ENCODE measurements at regions not wholly inside any gene's neighbourhood (a gene's known extent, or its start where the extent isn't known, plus 50 kb on each side); places are given as distances from the start of the nearest gene placed in this dataset.
"Not testable (repeated sequence)": the region's sequence is repeated elsewhere in the genome, so short reads cannot be mapped to it uniquely, and the experiment has no call there.

- DNase-seq (ENCODE audit: low spot score): no peak
These were observed 197.7 kb downstream of the BCAS1 start for GRCh38 chr20:53872561-53873229.

- no peak for DNase-seq (ENCODE audit: low spot score)
These were observed 198.3 kb downstream of the BCAS1 start for GRCh38 chr20:53872081-53872541.

DNA sequence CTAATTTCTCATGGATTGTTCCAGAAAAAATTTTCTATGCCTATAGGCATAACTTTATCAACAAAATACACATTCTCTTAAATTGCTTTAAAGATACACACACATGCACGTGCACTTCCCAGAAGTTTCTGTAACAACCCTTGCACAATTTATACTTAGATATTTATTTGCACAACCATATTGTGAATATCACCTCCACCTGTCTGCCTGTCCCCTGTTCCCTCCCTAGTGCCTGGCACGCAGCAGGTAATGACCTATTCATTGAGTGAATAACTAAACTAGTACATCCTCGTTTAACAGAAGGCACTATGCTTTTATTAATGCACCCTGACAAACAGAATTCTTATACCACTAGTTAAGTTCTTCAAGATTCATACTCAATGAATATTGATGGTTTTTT lies 198.9 kb downstream of the BCAS1 start:
- DNase-seq (ENCODE audit: low spot score): no peak

DNA sequence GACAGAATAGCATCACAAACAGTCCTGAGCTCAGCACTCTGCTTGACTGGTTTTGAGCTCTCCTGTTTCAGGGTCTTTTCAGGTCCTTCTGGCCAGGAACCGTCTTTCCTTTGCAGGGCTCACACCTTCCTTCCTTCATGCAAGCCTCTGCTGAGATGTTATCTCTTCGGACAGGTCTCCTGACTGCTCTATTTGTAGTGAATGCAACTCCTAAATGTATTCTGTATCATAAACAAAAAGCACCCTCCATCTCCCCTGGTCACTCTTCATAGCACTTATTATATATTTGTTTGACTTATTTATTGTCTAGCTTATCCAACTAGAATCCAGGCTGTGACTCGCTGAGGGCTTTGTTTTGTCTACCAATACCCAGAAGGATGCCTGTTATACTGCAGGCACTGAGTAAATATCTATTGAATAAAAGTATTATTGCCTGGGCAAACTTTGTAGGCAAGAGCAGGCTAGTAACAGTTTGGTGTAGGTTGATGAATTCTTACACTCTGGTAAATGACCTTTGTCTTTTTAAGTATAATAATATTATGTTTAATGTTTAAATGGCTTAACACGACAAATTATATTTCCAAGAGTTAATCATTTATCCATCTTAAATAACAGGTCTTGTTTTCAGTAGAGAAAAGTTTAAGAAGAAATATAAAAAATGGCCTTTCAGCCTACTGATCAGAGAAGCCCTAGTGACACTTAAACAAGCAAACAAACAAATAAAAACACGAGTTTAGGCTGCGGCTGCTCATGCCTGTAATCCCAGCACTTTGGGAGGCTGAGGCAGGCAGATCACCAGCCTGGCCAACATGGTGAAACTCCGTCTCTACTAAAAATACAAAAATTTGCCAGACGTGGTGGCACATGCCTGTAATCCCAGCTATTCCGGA lies 199.7 kb downstream of the BCAS1 start:
- DNase-seq (ENCODE audit: low spot score): no peak

GRCh38 chr20:53869466-53870258 lies 200.7 kb downstream of the BCAS1 start:
- DNase-seq (ENCODE audit: low spot score): peak; percentile 71

DNA sequence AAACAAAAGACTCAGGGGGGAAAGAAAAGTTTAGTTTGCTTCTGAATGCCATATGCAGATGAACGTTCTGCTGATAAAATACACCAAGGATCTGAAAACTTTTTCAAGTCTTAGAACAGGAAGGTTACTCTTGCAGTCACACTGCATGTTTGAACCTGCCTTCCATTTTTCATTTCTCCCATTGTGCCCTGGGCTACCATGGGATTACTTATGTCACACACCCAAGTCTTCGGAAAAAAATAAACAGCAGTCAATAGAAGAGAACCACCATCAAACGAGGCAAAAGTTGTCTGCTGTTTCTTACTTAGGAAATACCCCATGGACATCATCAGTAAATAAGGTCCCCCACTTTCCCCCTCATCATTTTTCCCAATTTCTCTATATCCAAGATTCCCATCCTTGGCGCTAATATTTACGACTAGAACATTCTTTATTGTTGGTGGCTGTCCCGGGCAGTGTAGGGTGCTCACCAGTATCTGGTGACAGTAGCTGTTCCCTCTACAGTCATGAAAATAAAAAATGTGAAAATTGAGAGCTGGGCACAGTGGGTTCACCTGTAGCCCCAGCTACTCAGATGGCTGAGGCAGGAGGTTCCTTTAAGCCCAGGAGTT lies 202.5 kb downstream of the BCAS1 start:
- DNase-seq (ENCODE audit: low spot score): no peak

DNA sequence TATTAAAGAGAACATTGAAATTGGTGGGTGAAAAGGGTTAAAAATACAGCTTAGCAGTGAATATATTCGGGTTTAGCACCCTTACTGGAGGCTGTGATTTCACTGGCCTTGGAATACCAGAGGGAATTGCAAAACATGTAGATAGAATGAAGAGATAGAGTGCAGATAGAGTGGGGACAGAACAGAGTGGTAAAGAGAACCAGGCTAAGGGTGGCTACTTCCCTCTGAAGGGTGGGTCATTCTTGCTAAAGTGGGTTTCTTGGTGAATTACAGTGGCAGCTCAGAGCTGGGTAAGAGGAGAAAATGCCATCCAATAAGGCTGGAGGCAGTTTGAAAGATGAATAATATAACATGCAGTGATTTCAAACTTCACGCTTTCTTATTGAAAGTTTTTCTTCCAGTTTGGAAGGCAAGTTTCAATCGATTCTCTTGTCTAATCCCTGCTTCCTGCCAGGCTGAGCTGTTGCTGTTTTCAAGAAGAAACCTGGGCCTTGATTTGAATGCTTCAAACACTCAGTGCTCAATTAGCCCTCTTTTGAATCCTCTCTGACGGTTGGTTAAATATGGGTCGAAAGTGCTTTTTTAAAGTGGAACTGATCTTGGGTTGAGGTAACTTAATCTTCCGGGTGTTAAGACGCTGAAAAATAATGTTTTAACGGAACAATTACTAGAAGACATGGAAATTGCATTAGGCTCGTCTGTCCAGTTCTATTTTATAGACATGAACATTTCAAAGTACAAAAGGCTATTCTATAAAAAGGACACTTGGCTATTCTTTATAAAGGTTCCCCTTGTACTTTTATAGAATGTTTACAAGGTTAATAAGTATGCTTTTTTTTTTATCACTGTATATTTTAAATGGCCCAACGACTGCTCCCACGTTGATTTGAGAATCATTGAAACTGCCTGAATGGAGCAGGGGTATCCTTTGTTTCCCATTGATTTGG lies 203.3 kb downstream of the BCAS1 start:
- DNase-seq (ENCODE audit: low spot score): no peak

DNA sequence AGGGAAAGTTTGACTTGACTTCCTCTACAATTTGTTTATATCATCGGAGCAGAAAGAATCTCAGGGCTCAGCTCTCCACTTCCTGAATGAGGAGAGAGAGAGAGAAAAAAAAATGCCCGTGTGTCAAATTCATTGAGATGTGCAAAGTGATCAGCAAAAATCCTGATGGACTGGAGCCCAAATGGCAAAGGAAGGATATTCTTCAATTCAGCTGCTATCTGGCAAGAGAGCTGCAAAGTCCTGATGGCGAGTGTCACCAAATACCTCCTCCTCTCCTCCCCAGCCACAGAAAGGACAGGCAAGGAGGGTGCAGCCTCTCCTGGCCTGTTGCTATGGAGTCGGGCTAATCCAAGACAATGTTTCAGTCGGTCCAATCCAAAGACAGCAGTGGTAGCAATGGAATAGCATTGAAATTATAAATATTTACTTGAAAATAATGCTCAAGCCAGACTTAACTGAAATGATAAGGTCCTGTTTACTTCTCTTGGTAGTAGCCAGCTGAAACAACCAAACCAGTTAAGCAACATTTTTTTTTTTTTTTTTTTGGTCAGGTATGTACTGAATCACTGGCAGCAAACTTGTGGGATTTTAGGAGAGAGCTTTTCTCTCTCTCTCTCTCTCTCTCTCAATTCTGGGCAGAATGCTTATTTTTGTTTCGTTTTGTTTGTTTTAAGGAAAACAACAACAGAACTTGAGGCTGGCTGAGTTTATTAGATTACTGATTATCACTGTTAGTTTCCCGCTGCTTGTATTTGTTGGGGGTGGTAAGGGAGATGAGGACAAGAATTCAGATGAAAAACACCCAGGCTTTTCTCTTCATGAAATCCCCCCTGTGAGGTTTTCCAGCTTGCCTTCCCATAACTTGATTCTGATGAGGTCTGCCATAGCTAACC lies 204.2 kb downstream of the BCAS1 start:
- no peak for DNase-seq (ENCODE audit: low spot score)

DNA sequence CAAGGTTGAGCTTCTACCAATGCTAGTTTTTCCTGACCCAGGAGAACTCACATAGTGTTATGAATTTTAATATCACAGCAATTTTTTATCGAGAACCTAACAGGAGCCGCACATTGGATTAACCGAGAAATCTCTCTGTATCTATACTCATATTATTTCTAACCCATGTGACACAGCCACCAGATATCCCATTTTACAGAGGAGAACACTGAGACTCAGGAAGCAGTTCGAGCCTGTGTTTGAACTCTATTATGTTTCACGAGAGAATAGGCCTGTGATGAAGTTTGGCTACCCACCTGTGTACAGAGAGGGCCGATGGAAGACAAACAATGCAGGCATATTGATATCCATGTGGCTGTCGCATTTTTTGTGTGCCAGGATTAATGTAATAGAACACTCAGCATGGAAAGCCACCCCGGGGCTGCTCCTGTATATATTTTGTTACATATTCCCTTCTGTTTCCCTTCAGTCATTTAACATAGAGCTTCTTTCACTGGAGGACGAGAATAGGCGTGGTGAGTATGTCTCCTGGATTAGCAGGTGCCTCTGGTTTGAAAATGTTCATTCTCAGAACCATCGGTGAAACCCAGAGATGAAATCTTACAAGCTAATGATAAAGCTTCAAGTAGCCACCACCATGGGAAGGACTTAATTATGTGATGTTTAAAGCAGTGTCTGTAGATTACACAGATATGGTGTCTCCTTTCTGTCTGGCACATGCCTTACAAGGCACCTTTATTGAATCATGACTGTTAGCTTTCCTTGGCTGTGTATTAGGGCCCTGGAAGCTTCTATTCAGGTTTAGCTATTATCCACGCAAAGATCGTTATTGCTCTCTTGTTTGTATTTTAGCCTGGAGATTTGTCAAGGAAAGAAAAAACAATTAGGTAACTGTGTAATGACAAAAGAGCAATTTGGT lies 205.4 kb downstream of the BCAS1 start:
- DNase-seq (ENCODE audit: low spot score): not testable (repeated sequence)

DNA sequence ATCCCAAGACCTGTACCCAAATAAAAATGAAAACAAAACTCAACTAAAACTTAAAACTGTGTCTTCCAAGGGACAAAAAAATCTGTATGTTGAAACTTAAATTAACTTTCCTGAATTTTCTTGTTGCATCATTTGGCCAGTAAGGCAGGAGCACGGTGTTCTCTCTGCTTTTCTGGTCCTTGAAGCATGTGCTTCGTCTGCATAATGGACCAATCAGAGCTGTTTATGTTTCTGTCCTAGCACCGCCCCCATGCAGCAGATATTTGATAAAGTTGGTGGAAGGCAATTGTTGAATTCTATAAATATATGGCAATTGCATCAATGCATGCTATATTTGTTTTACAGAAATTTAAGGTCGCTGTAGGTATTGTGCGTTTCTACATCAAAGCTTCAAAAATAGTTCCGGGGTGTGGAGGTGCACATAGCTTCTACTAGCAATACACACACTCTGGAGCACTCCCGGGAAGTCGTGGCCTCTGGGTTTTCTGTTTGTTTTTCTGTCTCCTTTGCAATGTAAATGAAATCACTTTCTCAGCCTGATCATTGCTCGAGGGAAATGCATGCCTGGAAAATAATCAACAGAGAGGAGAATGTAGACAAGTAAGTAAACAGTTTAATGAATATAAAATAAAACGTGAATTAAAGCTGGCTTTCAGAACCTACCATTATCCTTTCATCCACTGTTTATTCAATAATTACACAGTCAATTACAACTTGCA lies 206.3 kb downstream of the BCAS1 start:
- DNase-seq (ENCODE audit: low spot score): not testable (repeated sequence)

- DNase-seq (ENCODE audit: low spot score): not testable (repeated sequence)
These were observed 206.9 kb downstream of the BCAS1 start for GRCh38 chr20:53863535-53863922.

DNA sequence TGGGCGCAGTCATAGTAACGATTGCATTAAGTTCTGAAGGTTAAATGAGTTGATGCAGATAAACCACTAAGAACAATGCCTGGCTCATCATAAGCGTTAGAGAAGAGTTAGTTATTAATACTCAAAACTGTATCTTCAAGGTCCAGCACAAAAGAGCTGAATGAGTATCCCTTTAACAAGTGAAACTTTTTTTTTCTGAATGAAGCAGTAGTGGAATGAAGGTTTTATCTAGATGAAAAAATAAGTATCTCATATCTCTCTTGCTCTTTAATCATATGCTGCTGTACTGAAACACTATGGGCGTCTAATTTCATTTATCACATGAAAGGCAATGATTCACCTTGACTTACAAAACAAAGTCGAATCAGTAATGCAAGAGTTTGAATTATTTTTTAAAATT lies 207.4 kb downstream of the BCAS1 start:
- not testable (repeated sequence) for DNase-seq (ENCODE audit: low spot score)

DNA sequence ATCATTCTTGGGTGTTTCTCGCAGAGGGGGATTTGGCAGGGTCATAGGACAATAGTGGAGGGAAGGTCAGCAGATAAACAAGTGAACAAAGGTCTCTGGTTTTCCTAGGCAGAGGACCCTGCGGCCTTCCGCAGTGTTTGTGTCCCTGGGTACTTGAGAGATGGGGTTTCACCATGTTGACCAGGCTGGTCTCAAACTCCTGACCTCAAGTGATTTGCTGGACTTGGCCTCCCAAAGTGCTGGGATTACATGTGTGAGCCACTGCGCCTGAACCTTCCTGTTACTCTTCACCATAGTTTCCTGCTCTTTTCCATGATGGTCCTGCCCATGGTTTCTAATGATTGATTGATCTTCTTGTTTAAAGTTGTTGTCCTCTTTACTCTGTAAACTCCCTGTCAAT lies 207.9 kb downstream of the BCAS1 start:
- not testable (repeated sequence) for DNase-seq (ENCODE audit: low spot score)

DNA sequence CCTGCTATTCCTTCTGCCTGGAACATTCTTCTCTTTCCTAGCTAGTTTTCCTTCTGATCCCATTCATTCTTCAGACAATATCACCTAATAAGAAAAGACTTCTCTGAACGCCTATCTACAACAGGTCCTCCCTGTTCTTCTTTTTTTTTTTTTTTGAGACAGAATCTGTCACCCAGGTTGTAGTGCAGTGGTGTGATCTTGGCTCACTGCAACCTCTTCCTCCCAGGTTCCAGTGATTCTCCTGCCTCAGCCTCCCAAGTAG lies 208.3 kb downstream of the BCAS1 start:
- DNase-seq (ENCODE audit: low spot score): not testable (repeated sequence)

- DNase-seq (ENCODE audit: low spot score): no peak
These were observed 210.7 kb downstream of the BCAS1 start for GRCh38 chr20:53859684-53860083.

- not testable (repeated sequence) for DNase-seq (ENCODE audit: low spot score)
These were observed 211.4 kb downstream of the BCAS1 start for GRCh38 chr20:53859009-53859408.

DNA sequence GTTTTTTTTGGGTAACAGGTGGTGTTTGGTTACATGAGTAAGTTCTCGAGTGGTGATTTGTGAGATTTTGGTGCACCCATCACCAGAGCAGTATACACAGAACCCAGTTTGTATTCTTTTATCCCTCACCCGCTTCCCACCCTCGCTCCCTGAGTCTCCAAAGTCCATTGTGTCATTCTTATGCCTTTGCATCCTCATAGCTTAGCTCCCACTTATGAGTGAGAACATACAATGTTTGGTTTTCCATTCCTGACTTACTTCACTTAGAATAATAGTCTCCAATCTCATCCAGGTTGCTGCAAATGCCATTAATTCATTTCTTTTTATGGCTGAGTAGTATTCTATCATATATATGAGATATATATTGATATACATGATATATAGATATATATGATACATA lies 211.9 kb downstream of the BCAS1 start:
- DNase-seq (ENCODE audit: low spot score): not testable (repeated sequence)

DNA sequence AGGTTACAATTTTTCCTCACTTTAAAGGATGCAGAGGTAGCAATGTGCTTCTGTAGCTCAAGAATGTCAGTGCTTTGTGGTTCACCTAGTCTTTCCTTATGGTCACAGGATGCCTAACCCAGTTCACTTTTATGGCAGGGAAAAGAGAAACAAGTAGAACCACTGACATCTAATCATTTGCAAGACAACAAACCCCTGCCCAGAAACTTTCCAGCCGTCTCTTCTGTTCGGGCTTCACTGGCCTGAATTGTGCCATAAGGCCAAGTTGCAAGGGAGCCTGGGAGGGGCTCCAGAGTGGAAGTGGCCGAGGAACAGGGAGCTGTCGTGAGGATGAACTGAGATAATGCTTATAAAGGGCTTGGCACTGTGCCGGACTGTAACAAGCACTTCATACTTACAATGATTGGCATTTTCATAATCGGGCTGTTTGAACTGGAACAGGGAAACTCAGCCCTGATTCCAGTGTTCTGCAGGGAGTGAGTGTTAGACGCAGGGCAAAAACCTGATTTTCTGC lies 212.6 kb downstream of the BCAS1 start:
- no peak for DNase-seq (ENCODE audit: low spot score)
